GM18907 (cell line): ENCODE measurements at regions not wholly inside any gene's neighbourhood (a gene's known extent, or its start where the extent isn't known, plus 50 kb on each side); places are given as distances from the start of the nearest gene placed in this dataset.
"Not testable (repeated sequence)": the region's sequence is repeated elsewhere in the genome, so short reads cannot be mapped to it uniquely, and the experiment has no call there.

ENCODE experiments used
- ATAC-seq: cut with Tn5 transposase; IDR thresholded peaks from one replicate; pipeline ENCODE4 v1.9.1; 2021; ENCODE audit warnings: mild to moderate bottlenecking, moderate library complexity; ENCODE audit not compliant: unreplicated experiment

DNA sequence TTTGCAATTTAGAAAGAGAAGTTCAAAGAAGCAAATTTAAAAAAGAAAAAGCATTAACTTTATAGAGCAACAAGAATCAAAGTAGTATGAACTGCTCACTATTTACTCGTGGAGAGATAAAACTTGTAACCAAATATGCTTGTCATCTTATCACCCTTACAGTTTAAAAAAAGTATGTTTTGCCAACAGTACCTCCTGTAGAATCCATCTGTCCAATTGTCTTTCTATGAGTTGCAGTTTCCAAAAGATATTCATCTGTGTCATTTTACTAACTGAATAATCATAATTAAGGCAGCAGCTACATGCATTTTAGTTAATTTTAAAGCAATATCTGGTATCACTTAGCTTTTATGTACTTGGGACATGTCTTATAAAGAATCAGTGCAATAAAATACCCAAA is 1112.3 kb downstream of the DSC3 start:
- no peak for ATAC-seq

DNA sequence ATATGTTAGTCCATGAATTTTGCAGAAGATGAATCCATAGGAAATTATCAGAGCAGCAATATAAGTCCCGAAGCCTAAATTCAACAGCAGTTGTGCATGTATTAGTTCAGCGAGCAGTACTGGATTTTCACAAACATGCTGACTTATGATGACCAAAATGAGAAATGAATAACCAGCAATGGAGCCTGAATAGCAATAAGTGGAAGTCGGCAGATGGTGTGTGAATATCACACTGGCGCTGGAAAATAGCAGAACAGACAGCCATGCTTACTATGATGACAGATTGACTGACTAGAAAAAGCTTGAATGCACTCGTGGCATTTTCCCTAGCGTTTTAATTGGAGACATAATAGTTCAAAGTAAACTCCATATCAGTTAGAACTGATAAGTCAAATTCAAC is 1114.5 kb downstream of the DSC3 start:
- no peak for ATAC-seq

DNA sequence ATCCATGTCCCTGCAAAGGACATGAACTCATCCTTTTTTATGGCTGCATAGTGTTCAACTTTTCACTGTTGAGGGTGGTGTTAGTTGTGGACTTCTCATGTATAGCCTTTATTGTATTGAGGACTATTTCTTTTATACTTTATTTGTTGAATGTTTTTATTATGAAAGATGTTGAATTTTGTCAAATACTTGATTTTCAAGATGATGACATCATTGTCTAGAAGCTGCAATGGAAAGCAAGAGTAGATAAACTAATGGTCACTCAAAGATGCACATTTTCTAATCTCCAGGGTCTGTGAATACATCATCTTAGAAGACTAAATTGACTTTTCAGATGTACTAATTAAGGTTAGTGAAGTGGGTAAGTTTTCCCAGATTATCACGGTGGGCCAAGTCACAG is 1117.0 kb downstream of the DSC3 start:
- ATAC-seq, result no peak

DNA sequence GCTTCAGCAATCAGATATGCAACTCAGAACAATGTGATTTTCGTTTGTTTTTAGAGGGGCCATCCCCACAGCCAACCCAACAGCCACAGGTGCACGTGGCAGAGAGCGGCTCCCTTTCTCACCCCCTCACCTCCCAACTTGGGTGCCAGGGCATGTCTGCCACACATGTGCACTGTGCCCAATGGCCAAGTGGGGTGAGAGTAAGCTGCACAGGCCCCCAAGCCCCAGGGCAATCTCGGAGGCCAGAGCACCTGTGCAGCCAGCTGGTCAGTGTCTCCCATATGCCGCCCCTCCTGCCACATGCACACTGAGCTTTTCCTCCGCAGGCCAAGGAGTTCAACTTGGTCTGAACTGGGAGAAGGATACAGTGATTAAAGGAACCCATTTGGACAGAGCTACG is 1130.2 kb downstream of the DSC3 start:
- ATAC-seq, result no peak

DNA sequence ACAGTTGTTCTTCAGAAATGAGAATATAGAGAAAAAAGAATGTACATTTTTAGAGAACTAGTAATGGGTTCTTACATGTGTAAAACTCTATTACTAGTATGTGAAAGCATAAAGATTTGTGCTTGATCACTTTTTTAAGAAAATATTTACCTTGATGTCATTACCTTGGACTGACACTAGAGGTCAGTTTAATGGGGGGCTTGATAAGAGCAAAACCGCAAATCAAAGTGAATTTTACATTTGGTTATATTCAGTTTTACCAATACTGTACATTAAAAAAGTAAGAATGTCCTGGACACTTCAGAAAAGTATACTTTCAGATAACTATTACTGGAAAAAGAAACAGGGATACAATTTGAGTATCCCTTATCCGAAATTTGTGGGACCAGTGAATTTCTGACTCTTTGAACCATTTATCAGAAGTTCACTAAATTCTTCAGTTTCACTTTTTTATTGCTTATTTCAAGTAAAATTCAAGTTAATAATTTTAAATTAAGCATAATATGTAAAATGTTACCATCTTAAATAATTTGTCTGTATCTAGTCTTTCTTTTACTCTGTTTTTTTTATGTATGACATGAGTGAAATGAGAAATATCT is 1149.5 kb downstream of the DSC3 start:
- ATAC-seq, result no peak

DNA sequence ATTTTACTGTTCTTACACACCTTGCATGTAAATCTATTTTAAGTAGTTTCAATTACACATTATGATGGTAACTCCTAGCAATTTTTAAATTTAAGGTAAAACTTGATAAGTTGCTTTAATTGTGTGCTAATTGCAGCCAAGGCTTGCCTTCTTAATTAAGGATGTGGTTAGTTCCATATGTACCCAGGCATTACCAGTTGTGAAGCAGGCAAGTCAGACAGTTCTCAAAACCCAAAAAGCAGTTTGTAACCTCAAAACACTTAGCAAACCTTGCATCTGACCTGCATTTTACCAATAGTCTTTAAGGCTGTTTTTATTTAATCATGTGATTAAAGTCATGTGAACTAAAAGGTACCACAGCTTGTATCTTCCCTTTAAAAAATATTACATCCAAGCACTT is 1159.4 kb downstream of the DSC3 start:
- ATAC-seq, result no peak

DNA sequence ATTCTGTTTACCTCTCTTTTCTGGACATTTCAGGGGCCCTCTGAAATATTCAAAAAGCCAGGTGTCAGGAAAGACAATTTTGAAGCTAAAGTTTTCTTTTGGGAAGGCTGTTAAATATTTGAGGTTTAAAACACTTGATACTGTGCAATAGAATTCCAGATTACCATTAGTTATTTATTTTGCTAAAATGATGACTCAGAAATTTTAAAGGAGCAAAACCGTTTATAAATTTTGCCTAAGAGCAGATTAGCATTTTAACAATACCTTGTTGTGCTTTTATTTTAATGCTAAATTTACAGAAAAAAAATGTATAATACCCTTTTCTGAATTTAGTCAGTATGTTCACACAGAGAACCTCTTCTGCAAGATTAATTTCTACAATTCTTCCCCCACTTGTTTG is 1159.9 kb downstream of the DSC3 start:
- ATAC-seq, result no peak

DNA sequence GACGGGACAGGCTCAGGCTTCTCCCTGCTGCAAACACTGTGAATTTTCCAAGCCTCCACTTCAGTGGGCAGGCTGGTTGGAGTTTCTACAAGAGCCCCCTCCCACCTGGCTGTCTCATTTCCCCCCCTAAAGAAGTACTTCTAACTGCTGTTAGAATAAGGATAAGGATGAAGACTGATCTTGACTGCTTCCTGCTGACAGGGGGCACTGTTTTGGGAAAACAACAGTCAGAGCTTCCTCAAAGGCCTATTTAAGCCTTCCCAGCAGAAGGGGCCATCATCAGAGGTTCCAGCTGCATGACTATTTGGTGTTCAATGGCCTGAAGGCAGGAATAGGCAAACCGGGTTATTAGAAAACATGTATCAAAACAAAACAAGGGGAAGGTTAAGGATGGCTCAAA is 1162.8 kb downstream of the DSC3 start:
- no peak for ATAC-seq

DNA sequence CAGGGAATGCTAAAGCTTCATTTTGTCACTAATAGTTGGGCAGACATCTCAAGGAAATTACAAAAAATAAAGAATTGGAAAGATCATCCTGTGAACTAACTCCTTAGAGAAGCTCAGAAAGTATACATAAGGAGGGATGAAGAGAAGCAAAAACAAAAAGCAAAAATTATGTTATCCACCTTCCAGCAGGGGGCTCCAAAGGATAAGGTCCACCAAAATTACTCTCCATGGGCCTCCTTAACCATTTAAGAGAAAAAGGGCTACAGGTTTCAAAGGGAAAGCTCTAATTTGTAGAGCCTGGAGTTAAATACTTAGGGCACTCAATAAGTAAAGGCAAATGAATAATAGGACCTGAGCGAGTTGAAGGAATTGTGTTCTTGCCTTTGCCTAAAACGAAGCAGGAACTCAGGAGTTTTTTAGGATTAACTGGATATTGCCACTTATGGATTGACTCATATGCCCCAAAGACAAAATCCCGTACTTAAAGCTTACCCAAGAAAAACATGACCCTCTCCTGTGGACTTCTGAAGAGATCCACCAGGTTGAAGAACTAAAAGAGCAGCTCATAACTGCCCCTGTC is 1167.9 kb downstream of the DSC3 start:
- no peak for ATAC-seq

DNA sequence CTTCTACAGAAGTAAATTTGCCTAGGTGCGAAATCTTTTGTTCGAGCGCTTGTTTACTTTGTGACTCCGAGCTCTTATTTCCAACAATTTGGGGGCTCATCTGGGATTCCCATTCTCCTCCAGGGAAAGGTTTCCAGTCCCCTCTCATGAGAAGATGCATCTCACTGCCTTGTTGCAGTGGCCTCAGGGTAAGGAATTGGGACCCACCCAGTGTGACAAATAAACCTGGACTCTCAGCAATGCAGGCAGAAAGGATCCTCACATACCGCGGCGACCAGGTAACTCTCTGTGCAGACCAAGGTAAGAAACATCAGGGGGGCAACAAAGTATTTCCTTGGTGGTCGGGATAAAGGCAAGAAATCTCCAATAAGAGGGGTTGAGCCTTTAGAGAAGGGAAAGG is 1169.3 kb downstream of the DSC3 start:
- no peak for ATAC-seq

DNA sequence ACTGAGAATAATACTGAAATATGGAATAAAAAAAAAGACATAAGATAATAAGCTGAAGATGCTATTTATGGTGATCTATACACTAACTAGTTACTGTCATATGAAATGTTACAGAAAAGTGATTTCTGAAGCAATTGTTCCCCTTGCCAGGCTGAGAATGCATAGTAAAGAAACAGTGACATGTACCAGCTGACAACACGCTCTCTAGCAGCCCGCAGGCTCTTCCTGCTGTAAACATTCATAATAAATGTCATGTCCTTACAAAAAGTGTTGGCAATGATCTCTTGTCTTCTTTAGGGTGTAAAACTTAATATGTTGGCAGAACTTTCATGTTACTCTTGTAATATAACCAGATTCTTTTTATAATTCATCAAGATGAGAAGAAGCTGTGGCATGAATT is 1171.3 kb downstream of the DSC3 start:
- no peak for ATAC-seq

DNA sequence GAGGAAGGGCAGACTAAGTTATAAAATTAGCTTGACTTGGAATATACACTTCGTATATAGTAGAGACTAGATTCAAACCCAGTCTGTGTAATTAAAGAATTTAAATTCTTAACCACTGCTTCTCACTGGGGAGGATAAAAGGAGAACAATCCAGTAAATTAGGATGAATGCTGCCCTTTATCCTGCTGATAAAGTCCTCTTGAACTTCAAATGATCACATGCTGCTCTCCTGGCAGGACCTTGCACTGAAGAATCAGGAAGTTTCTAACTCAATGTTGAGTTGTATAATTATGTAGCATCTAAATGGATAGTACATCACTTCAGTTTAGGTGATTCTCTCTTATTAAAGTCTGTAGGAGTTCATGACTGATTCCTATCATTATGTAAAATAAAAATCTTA is 1179.7 kb downstream of the DSC3 start:
- no peak for ATAC-seq

DNA sequence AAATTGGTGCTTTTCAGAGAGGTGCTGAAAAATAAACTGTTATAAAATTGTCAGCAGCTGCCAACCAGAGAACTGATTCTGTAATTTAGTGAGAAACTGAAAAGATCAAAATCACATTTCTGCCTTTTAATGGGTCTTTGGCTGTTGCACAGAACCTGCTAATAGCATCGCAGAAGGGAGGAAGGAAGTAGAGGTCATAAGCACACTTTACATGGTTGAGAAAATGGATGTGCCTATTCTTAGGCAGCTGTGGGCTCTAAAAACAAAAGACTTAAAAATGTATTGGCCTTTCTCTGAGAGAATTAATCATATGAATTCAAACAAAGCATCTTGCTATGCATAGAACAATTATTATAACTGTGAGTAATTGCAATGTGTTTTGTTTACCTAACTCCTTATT is 1186.9 kb downstream of the DSC3 start:
- no peak for ATAC-seq

DNA sequence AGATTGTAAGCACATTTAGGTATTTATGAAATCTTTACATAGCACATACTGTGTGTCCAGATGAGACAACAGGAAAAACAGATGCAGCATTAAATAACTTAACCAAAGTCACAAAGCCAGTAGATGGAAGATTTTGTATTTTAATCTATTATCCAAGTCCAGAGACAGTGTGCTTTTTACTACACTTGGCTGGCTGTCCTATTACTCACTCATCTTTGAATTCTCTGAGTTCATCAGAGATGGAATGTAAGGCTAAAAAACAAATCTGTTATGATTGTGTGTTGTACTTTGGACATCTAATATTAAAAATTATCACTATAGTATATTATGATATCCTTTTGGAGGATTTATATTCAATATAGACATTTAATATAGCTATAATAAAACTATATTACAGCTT is 1189.4 kb downstream of the DSC3 start:
- no peak for ATAC-seq

DNA sequence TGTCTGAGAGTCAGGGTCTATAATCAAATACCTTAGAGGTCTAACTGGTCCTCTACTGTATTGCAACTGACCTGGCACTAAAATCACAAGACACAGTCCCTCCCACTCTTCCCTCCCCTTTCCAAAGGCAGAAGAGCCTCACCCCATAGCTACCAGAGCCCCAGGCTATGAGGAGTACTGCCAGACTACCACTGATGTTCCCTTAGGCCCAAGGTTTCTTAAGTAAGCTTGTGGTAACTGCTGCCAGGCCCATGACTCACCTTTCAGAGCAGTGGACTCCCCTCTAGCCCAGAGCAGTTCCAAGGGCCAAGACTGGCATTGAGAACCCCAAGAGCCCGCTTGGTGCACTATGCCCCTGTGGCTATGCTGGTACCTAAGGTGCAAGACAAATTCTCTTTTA is 1193.4 kb downstream of the DSC3 start:
- no peak for ATAC-seq

DNA sequence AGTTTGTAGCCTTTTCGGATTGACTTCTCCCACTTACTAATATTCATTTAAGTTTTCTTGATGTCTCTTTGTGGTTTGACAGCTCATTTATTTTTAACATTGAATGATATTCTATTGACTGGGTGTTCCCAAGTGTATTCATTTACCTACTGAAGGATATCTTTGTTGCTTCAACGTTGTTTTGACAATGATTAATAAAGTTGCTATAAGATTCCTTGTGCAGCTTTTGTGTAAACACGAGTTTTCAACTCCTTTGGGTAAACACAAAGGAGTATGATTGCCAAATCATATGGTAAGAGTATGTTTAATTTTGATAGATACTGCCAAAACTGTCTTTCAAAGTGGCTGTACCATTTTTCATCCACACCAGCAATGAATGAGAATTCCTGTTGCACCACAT is 1200.9 kb downstream of the DSC3 start:
- no peak for ATAC-seq

DNA sequence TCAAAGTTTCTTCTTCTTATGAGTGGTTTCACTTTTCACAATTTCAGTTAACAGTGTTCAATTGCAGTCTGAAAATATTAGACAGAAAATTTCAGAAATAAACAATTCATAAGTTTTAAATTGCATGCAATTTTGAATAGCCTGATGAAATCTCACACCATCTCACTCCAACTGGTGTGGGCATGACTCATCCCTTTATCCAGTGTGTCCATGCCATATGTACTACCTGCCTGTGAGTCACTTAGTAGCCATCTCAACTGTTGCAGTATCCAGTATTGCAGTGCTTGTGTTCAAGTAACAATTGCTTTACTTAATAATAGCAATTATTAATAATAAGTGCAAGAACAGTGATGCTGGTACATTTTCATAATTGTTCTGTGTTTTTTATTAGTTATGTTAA is 1202.5 kb downstream of the DSC3 start:
- ATAC-seq, result no peak

DNA sequence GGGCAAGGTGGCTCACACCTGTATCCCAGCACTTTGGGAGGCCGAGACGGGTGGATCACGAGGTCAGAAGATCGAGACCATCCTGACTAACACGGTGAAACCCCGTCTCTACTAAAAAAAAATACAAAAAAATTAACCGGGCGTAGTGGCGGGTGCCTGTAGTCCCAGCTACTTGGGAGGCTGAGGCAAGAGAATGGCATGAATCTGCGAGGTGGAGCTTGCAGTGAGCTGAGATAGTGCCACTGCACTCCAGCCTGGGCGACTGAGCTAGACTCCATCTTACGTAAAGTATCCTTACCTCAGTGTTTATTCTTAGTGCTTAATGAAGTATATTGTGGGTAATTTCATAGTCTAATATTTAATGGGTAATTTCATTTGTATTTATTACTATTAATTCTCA is 1203.6 kb downstream of the DSC3 start:
- not testable (repeated sequence) for ATAC-seq

DNA sequence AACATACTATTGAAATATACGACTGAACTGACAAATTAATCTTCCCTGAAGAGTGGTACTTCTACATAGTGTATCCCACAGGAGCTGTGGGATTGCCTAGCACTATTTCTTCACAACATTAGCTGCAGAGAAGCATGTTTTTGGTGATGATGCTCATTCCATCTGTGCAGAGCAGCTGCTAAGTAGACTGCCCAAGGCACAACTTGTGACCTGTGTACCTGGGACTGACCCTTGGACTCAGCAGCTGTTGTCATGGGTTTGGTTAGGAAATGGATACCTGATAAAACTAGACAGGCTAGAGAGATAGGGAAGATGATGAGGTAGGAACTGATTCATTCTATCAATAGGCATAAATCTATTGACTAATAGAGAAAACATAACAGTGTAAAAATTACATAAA is 1204.0 kb downstream of the DSC3 start:
- ATAC-seq, result no peak

DNA sequence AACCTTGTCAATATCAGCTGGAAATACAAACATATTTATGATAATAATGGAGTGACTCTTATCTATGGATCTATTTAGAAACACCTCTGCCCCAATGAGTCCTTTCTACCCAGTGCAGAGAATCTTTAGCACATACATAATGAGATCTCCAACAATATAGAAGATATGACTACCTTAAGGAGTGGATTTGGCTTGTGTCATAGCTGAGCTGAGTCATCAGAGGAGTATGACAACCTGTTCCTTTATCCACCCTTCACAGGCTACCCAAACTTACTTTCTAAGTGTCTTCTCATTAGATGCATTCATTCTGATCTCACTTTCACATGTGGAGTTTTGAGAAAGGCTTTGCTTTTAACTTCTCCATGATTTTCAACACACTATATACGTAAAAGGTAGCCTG is 1218.9 kb downstream of the DSC3 start:
- ATAC-seq, result no peak

DNA sequence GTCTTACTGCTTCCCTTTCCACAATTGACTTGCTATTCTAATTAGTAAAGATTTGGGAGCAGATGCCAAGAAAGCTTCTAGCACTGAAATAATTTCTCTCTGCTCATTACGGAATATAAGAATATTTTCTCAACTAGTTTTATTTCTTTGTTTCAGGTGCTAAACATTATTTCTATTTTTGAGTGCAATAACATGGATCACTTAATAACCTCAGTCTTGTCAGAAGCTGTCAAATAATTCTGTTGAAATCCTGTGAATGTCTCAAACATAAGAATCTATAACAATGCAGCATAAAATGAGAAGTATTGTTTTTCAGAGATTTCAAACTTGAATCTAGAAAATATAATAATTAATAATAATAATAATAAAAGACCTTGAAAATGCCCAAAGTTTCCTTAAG is 1221.0 kb downstream of the DSC3 start:
- no peak for ATAC-seq

DNA sequence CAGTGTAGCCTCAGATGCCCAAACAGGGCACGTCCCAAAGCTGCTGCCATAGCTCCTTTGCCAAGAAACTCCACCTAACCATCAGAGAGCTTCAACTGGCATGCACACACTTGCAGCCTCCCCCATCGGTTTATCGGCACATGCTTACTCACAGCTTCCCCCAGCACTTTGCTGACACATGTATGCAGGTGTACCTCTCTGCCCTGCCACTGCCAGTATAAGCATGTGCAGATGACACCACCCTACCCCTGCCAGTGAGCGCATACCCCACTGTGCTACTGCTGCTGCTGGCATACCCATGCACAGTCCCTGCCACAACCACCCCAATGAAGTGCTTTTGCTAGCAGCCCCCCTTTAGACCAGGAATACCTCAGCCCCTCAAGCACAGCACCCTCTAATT is 1231.0 kb downstream of the DSC3 start:
- ATAC-seq, result no peak

DNA sequence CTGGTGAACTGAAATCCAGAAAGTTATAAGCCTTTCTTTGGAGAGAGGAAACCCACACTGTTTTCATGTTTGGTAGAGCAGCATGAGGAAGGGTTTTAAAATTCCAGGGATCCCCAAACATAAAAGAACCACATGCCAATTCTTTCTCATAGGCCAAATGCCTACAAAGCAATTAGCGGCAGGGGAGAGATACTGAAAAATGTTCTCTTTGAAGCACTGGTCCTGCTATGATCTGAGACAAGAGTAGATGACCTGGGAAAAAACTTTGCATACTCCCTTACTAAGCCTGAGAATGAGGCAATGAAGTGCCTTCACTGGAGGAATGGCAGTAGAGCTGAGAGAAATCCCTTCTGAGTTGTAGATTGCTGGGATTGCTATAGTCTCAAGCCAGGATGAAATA is 1261.7 kb downstream of the DSC3 start:
- ATAC-seq, result no peak
